GM12864 (cell line): ENCODE measurements at regions not wholly inside any gene's neighbourhood (a gene's known extent, or its start where the extent isn't known, plus 50 kb on each side); places are given as distances from the start of the nearest gene placed in this dataset.

Experiments used
- DNase-seq: peaks from one replicate; pipeline ENCODE4 v3.0.0-alpha.2; 2011; ENCODE audit warnings: low read depth
- H3K4me3 ChIP-seq: 2 replicates; pipeline ENCODE4 v1.5.1; 2011; ENCODE audit warnings: mild to moderate bottlenecking, low read depth, low read length, control low read depth
- CTCF ChIP-seq: IDR thresholded peaks from 2 replicates; pipeline ENCODE4 v1.5.1; 2011; ENCODE audit warnings: low read depth, mild to moderate bottlenecking, moderate library complexity, low read length, control low read depth, inconsistent platforms; ENCODE audit errors: missing control alignments

- no peak overlapping the region for H3K4me3 ChIP-seq
- TF ChIP-seq CTCF = no peak
- no peak for DNase-seq
These were observed 203.6 kb downstream of the TRIM29 start for GRCh38 chr11:119934267-119934666.

GRCh38 chr11:119933584-119933983, 204.3 kb downstream of the TRIM29 start:
- H3K4me3 ChIP-seq = no peak overlapping the region
- TF ChIP-seq CTCF = no peak
- no peak for DNase-seq

GRCh38 chr11:119932828-119933562, 204.0 kb upstream of the NECTIN1 start:
- DNase-seq = no peak
- TF ChIP-seq CTCF = no peak
- H3K4me3 ChIP-seq = no peak overlapping the region

- no peak for DNase-seq
- no peak overlapping the region for H3K4me3 ChIP-seq
- TF ChIP-seq CTCF = no peak
These were observed 199.0 kb upstream of the NECTIN1 start for GRCh38 chr11:119928047-119928446.

GRCh38 chr11:119924017-119924416, 195.0 kb upstream of the NECTIN1 start:
- no peak overlapping the region for H3K4me3 ChIP-seq
- no peak for DNase-seq
- no peak for TF ChIP-seq CTCF

GRCh38 chr11:119921571-119921970, 192.6 kb upstream of the NECTIN1 start:
- no peak overlapping the region for H3K4me3 ChIP-seq
- no peak for DNase-seq
- TF ChIP-seq CTCF = no peak
